B cell (primary cell): ENCODE measurements at regions not wholly inside any gene's neighbourhood (a gene's known extent, or its start where the extent isn't known, plus 50 kb on each side); places are given as distances from the start of the nearest gene placed in this dataset.

Source experiments
- EZH2 ChIP-seq: IDR thresholded peaks from 2 replicates; pipeline ENCODE4 v1.6.1; 2012; ENCODE audit warnings: borderline replicate concordance, low read depth, mild to moderate bottlenecking, moderate library complexity, low read length; ENCODE audit not compliant: insufficient read depth, poor library complexity, severe bottlenecking
- TF ChIP-seq, protein P1 (sequence below): fragments of 200-600 bp; IDR thresholded peaks from one replicate; pipeline ENCODE4 v1.8.0; 2022; ENCODE audit warnings: antibody characterized with exemption, mild to moderate bottlenecking

DNA sequence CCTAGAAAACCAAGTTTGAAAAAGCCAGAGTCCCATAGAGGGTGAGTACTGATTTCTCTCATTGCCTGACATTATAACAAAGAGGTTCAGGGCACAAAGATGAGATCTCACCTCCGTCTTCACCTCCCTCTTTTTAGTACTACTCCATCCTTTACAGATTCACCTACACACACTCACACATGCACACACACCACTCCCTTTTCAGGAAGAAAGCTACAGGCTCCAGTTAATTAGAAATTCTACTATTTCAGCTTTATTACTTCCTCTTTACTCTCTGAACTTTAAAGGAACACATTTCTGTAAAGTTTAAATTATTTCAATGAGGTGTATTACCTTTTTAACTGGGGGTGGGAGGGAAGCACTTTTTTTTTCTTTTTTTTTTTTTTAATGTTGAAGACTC lies 59.6 kb upstream of the PRDX6 start:
- TF ChIP-seq, protein P1, sequence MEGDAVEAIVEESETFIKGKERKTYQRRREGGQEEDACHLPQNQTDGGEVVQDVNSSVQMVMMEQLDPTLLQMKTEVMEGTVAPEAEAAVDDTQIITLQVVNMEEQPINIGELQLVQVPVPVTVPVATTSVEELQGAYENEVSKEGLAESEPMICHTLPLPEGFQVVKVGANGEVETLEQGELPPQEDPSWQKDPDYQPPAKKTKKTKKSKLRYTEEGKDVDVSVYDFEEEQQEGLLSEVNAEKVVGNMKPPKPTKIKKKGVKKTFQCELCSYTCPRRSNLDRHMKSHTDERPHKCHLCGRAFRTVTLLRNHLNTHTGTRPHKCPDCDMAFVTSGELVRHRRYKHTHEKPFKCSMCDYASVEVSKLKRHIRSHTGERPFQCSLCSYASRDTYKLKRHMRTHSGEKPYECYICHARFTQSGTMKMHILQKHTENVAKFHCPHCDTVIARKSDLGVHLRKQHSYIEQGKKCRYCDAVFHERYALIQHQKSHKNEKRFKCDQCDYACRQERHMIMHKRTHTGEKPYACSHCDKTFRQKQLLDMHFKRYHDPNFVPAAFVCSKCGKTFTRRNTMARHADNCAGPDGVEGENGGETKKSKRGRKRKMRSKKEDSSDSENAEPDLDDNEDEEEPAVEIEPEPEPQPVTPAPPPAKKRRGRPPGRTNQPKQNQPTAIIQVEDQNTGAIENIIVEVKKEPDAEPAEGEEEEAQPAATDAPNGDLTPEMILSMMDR, result no peak
- no peak for TF ChIP-seq EZH2
